Karpas-422 (cell line): ENCODE measurements at regions not wholly inside any gene's neighbourhood (a gene's known extent, or its start where the extent isn't known, plus 50 kb on each side); places are given as distances from the start of the nearest gene placed in this dataset.

Experiments
- DNase-seq: peaks from one replicate; pipeline ENCODE4 v3.0.0-alpha.2; 2015
- H2AFZ ChIP-seq: fragments of 200-600 bp; sonication (generic); 2 replicates; pipeline ENCODE4 v1.6.1; 2014; ENCODE audit warnings: antibody characterized with exemption, low read length, mixed read lengths
- H3K27ac ChIP-seq: fragments of 200-600 bp; sonication (generic); 2 replicates; pipeline ENCODE4 v1.5.1; 2014; ENCODE audit warnings: mild to moderate bottlenecking, low read length, moderate library complexity
- H3K27me3 ChIP-seq: fragments of 200-600 bp; sonication (generic); 2 replicates; pipeline ENCODE4 v1.6.1; 2014; ENCODE audit warnings: low read length, mixed read lengths
- H3K36me3 ChIP-seq: fragments of 200-600 bp; sonication (generic); 2 replicates; pipeline ENCODE4 v1.6.1; 2014; ENCODE audit warnings: low read length, mixed read lengths; ENCODE audit not compliant: insufficient read depth
- H3K4me1 ChIP-seq: fragments of 200-600 bp; sonication (generic); 2 replicates; pipeline ENCODE4 v1.6.1; 2014; ENCODE audit warnings: mild to moderate bottlenecking, low read length, mixed read lengths
- H3K4me2 ChIP-seq: fragments of 200-600 bp; sonication (generic); 2 replicates; pipeline ENCODE4 v1.6.1; 2014; ENCODE audit warnings: low read length, low read depth, mild to moderate bottlenecking; ENCODE audit not compliant: poor library complexity, severe bottlenecking
- H3K4me3 ChIP-seq: fragments of 200-600 bp; sonication (generic); 2 replicates; pipeline ENCODE4 v1.5.1; 2014; ENCODE audit warnings: mild to moderate bottlenecking, antibody characterized with exemption, low read length, mixed read lengths
- H3K79me2 ChIP-seq: fragments of 200-600 bp; sonication (generic); 2 replicates; pipeline ENCODE4 v1.6.1; 2014; ENCODE audit warnings: mild to moderate bottlenecking, low read length, mixed read lengths
- H3K9ac ChIP-seq: fragments of 200-600 bp; sonication (generic); 2 replicates; pipeline ENCODE4 v1.6.0; 2014; ENCODE audit warnings: low read length
- H3K9me2 ChIP-seq: fragments of 200-600 bp; sonication (generic), shearing (Covaris generic); replicated peaks from 2 replicates; pipeline ENCODE4 v1.6.0; 2014; ENCODE audit warnings: mild to moderate bottlenecking, low read length, moderate library complexity; ENCODE audit not compliant: insufficient read depth
- H3K9me3 ChIP-seq: fragments of 300-700, 200-600 bp; sonication (generic); 2 replicates; pipeline ENCODE4 v1.6.1; 2014; ENCODE audit warnings: low read length, mixed read lengths
- H4K20me1 ChIP-seq: fragments of 200-600 bp; sonication (generic); 2 replicates; pipeline ENCODE4 v1.6.1; 2014; ENCODE audit warnings: mild to moderate bottlenecking, antibody characterized with exemption, low read length, low read depth; ENCODE audit not compliant: insufficient read depth

GRCh38 chr16:73319737-73320136, 271.8 kb upstream of the ZFHX3 start:
- no peak for DNase-seq
- Histone ChIP-seq H3K27me3 (no peaks in the 10 kb centered on the region), H3K9ac (no peak overlapping the region), H3K36me3 (no peaks in the 10 kb centered on the region), H3K4me3 (no peak overlapping the region), H3K79me2 (no peaks in the 10 kb centered on the region), H3K9me2 (no peaks in the 10 kb centered on the region), H3K4me1 (peaks cover 8% of the 10 kb centered on the region; the same call in 1 of the 2 replicates), H3K9me3 (no peaks in the 10 kb centered on the region), H2AFZ (no peak overlapping the region), H3K4me2 (no peak overlapping the region), H4K20me1 (no peaks in the 10 kb centered on the region), H3K27ac (no peak overlapping the region)

- no peak overlapping the region for H3K27ac ChIP-seq
- no peaks in the 10 kb centered on the region for H4K20me1 ChIP-seq
- H3K4me3 ChIP-seq = no peak overlapping the region
- H3K4me1 ChIP-seq = peaks cover 8% of the 10 kb centered on the region; the same call in 1 of the 2 replicates
- no peak overlapping the region for H3K9ac ChIP-seq
- H3K27me3 ChIP-seq = no peaks in the 10 kb centered on the region
- no peak overlapping the region for H3K4me2 ChIP-seq
- no peak for DNase-seq
- H3K9me3 ChIP-seq = no peaks in the 10 kb centered on the region
- no peaks in the 10 kb centered on the region for H3K36me3 ChIP-seq
- no peaks in the 10 kb centered on the region for H3K9me2 ChIP-seq
- H3K79me2 ChIP-seq = no peaks in the 10 kb centered on the region
- H2AFZ ChIP-seq = no peak overlapping the region
These were observed 271.3 kb upstream of the ZFHX3 start for GRCh38 chr16:73319261-73319660.

DNA sequence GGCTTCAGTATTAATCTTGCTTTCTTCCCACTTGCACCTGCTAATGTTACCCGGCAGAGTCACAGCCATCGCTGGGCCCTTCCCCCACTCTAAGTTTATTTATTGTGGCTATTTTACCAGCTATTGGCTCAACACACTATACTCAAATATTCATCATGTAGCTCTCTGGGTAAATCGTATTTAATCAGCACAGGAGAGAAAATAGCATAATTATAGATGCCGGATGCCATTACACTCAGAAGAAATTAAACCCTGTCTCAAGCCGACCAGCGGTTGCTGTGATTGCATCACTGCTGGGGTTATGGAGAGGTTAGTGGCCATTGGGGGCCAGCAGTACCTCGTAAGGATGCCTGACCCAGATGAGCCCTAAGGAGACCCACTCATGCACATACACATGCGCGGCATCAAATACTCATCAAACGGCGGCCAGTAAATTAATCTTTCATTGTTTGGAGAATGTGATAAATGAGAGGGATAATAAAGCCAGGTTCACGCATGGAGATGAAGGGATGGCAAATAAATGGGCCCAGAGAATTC, 269.5 kb upstream of the ZFHX3 start:
- Histone ChIP-seq H2AFZ (no peak overlapping the region), H3K4me1 (peaks cover 8% of the 10 kb centered on the region; the same call in 1 of the 2 replicates), H3K27ac (no peak overlapping the region), H3K9me2 (no peaks in the 10 kb centered on the region), H3K4me3 (no peak overlapping the region), H3K27me3 (no peaks in the 10 kb centered on the region), H3K36me3 (no peaks in the 10 kb centered on the region), H4K20me1 (no peaks in the 10 kb centered on the region), H3K4me2 (no peak overlapping the region), H3K79me2 (no peaks in the 10 kb centered on the region), H3K9ac (no peak overlapping the region), H3K9me3 (no peaks in the 10 kb centered on the region)
- DNase-seq = no peak

GRCh38 chr16:73315645-73316044, 267.7 kb upstream of the ZFHX3 start:
- H3K9ac ChIP-seq = no peak overlapping the region
- no peak overlapping the region for H3K4me3 ChIP-seq
- no peaks in the 10 kb centered on the region for H3K79me2 ChIP-seq
- no peaks in the 10 kb centered on the region for H3K9me3 ChIP-seq
- no peak overlapping the region for H3K4me2 ChIP-seq
- no peaks in the 10 kb centered on the region for H4K20me1 ChIP-seq
- no peaks in the 10 kb centered on the region for H3K9me2 ChIP-seq
- peaks cover 8% of the 10 kb centered on the region; the same call in 1 of the 2 replicates for H3K4me1 ChIP-seq
- peak; percentile 68 for DNase-seq
- no peaks in the 10 kb centered on the region for H3K36me3 ChIP-seq
- H3K27ac ChIP-seq = no peak overlapping the region
- no peak overlapping the region for H2AFZ ChIP-seq
- H3K27me3 ChIP-seq = no peaks in the 10 kb centered on the region

GRCh38 chr16:73313950-73314349, 266.0 kb upstream of the ZFHX3 start:
- Histone ChIP-seq H3K9me3 (no peaks in the 10 kb centered on the region), H3K79me2 (no peaks in the 10 kb centered on the region), H3K27ac (no peak overlapping the region), H3K4me1 (peaks cover 8% of the 10 kb centered on the region; the same call in 1 of the 2 replicates), H3K4me3 (no peak overlapping the region), H3K36me3 (no peaks in the 10 kb centered on the region), H4K20me1 (no peaks in the 10 kb centered on the region), H3K9ac (no peak overlapping the region), H3K4me2 (no peak overlapping the region), H3K9me2 (no peaks in the 10 kb centered on the region), H3K27me3 (no peaks in the 10 kb centered on the region), H2AFZ (no peak overlapping the region)
- DNase-seq = no peak

DNA sequence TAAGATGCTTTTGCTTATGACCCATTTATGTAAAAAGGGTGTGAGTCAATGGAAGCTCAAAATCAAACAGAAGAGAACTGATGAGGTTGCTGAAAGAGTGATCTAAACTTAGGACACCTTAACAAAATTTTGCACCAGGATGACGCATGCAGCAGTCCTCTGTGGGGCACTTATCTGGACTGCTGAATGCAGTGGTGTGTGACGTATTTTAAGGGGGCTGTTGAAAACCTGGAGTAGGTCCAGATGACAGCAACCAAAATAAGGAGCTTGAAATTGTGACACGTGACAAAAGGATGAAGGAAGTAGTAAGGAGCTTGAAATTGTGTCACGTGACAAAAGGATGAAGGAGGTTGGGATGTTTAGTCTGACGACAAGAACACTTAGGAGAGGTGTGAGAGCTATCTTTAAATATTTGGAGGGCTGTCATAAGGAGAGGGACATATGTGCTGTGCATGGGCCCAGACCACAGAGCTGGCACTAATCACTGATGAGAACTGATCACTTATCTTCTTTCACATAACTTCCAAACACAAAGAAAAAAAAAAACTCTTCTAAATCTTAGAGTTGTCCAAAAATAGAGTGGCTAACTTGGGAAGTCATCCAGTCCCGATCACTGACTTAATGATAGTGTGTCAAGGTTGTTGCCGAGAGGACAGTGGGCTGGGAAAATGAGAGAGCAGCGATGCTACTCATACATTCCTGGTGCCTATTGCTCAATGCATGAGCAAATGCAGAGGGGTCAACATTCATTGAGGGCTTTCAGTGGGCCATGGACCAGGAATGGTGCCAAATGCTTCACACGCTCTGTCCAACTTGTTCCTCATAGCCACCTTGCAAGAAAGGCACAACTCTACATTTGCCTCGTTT, 264.2 kb upstream of the ZFHX3 start:
- no peaks in the 10 kb centered on the region for H3K9me2 ChIP-seq
- H3K4me1 ChIP-seq = peaks cover 8% of the 10 kb centered on the region; the same call in 1 of the 2 replicates
- no peak overlapping the region for H3K27ac ChIP-seq
- no peak overlapping the region for H2AFZ ChIP-seq
- no peak overlapping the region for H3K4me2 ChIP-seq
- H3K36me3 ChIP-seq = no peaks in the 10 kb centered on the region
- DNase-seq = no peak
- H3K4me3 ChIP-seq = no peak overlapping the region
- no peaks in the 10 kb centered on the region for H3K27me3 ChIP-seq
- H3K9ac ChIP-seq = no peak overlapping the region
- H4K20me1 ChIP-seq = no peaks in the 10 kb centered on the region
- no peaks in the 10 kb centered on the region for H3K9me3 ChIP-seq
- no peaks in the 10 kb centered on the region for H3K79me2 ChIP-seq

DNA sequence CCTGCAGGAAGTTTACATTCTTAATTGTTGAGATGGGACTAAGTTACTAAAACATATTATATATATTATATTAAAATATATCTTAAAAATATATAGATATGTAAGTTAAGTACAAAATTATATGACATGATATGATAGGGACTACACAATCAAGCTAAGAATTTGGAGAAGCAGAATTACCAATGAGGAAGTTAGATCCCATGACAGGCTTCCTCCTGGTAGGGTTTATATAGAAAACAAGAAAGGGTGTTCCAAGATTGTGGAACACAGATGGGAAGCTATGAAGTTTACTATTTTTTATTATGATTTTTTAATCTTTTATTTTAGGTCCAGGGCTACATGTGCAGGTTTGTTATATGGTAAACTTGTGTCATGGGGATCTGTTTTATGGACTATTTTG, 260.8 kb upstream of the ZFHX3 start:
- Histone ChIP-seq H3K36me3 (no peaks in the 10 kb centered on the region), H3K79me2 (no peaks in the 10 kb centered on the region), H3K27me3 (no peaks in the 10 kb centered on the region)

DNA sequence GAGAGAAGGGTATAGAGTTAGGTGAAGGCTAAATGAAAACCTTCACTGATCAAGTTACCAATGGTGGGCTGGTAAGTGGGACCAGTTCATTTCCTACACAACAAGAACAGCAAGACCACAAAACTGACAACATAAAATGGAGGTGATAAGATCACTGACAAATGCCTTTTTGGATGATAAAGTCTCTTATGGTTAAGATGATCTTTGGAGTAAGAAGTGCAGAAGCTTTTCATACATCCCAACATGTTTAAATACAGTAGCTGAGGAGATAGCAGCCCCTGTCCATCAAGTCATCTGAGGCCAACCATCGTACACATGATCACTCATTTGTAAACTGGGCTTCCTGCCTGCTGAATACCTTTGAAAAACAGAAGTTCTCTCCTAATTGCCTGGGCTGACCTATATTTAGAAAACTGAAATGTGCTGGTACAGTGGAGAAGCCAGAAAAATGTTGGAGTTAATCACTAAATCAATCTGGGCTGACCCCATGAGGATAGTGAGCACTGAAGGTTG, 259.0 kb upstream of the ZFHX3 start:
- H4K20me1 ChIP-seq = no peaks in the 10 kb centered on the region
- no peaks in the 10 kb centered on the region for H3K9me2 ChIP-seq
- no peaks in the 10 kb centered on the region for H3K9me3 ChIP-seq
- H3K9ac ChIP-seq = no peak overlapping the region
- H3K27me3 ChIP-seq = no peaks in the 10 kb centered on the region
- H3K27ac ChIP-seq = no peak overlapping the region
- H3K79me2 ChIP-seq = no peaks in the 10 kb centered on the region
- H3K4me1 ChIP-seq = no peaks in the 10 kb centered on the region
- no peak for DNase-seq
- H3K4me3 ChIP-seq = no peak overlapping the region
- no peak overlapping the region for H3K4me2 ChIP-seq
- H3K36me3 ChIP-seq = no peaks in the 10 kb centered on the region
- H2AFZ ChIP-seq = no peak overlapping the region

More for the DNA sequence above, 260.8 kb upstream of the ZFHX3 start:
- Histone ChIP-seq H3K4me3 (no peak overlapping the region), H3K9me3 (no peaks in the 10 kb centered on the region), H3K4me2 (no peak overlapping the region), H3K9me2 (no peaks in the 10 kb centered on the region), H4K20me1 (no peaks in the 10 kb centered on the region), H2AFZ (no peak overlapping the region), H3K27ac (no peak overlapping the region), H3K4me1 (no peaks in the 10 kb centered on the region), H3K9ac (no peak overlapping the region)
- DNase-seq = no peak
